HG02798 (cell line): ENCODE measurements at regions not wholly inside any gene's neighbourhood (a gene's known extent, or its start where the extent isn't known, plus 50 kb on each side); places are given as distances from the start of the nearest gene placed in this dataset.

Experiments
- ATAC-seq: cut with Tn5 transposase; IDR thresholded peaks from one replicate; pipeline ENCODE4 v1.9.1; 2021; ENCODE audit warnings: mild to moderate bottlenecking; ENCODE audit not compliant: unreplicated experiment, poor library complexity

DNA sequence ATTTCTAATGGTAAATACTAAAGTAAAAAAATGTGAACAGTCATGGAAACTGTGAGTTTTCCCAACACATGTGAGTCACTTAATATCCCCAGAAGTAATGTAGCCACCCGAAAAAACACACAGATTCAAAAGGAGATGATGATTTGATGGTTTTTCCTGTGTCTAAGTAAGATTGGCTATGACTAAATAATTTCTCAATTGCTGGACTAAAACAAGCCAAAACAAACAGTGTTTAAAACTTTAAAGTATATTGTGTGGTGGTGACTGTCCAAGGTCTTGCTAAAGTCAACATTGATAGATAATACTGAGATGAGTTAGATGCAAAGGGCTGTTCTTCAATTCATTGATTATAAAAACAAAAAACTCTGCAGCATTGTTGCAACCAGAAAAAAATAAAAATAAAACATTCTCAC is 89.6 kb upstream of the SOX5 start:
- ATAC-seq: no peak

- no peak for ATAC-seq
These were observed 88.9 kb upstream of the SOX5 start for GRCh38 chr12:24038211-24038997.

DNA sequence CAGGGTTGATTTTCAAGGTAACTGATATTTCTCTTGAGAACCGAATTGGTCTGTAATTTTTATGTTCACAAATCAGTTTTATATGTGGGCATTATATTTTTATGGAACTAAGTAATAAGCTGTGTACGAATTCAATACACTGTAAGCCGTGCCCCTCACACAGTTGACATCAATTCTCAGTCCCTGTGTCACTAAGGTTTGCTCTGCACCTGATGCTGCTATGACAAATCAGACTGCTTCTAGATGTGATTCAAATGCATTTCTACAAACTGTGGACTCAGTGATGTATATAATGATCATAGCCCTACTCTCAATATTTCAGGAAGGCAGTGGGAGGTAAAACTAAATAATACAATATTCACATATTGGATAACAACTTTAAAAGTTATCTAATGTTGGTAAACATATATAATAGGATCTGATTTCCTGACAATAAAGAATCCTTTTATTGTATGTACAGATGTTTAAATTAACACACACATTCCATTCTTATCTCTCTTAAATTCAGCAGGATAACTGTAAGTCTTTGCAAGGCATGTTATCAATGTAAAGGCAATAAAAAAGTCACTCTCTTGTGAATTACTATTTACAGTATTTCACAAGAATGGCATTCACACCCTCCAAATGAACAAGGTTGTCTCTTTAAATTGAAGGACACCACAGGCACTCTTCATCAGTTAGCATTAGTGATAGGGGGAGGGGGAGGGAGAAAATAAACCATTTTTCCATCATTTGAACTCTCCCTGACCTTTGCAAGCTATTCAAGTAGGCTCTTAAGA is 87.2 kb upstream of the SOX5 start:
- no peak for ATAC-seq

DNA sequence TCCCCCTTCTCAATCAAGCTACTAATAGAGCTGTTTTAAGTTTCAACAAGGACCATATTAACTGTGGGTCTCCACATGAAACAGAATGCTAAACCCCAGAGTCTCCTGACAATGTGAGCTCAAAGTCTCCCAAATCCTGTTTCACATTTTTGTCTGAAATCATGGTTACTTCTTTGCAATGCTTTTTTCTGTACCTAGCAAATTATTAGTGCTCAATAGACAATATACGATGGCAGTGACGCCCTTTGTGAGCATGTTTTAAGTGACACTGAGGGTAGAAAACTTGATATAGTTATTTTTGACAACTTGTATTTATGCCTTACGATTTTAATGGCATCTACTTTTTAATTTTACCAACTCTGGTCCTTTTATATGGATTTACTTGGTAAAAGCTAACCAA is 85.4 kb upstream of the SOX5 start:
- no peak for ATAC-seq

- ATAC-seq: no peak
These were observed 84.7 kb upstream of the SOX5 start for GRCh38 chr12:24034160-24034559.

DNA sequence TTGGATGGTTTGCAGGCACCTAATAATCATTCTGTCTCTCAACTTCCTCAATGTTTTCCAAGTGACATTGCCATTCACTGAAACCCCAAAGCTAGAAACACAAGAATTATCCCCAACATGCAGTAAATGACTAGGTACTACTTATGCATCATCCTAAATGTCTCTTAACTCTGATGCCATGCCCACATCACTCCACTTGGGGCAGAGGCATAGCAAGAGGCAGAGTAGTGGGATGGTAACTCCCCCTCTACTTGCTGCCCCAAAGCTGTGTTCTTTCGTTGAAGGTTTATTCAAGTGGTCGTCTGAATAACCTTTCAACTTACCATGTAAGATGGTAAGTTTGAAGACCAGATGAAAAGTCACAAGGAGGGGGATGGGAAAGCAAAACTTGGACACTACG is 77.9 kb upstream of the SOX5 start:
- no peak for ATAC-seq

DNA sequence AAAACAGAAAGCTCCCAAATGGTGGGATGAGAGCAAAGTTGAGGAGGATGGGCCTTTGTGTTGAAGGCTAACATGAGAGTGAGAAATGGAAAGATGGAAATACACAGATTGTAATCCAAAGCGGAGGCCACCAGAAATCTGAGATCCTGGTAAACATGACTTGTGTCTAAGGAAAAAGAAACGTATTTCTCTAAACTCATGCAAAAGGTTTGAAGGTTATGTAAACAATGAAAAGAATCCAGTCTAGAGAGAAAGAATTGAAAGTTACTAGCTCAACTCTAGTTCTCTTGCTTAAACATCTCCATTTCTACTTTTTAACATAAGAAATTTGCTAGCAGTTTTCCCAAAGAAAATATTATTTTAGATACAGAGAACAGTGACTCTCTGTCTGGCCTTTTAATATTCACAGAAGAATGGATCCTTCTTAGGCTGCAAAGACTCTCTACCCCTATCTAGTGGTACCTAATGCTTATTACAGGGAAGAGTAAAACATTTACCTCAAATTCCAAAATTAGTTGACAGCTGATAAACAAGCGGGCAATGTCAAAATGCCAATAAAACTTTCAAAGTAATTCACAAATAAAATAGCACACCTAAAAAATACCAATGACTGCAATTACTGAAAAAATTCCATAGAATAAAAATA is 75.8 kb upstream of the SOX5 start:
- ATAC-seq: no peak

DNA sequence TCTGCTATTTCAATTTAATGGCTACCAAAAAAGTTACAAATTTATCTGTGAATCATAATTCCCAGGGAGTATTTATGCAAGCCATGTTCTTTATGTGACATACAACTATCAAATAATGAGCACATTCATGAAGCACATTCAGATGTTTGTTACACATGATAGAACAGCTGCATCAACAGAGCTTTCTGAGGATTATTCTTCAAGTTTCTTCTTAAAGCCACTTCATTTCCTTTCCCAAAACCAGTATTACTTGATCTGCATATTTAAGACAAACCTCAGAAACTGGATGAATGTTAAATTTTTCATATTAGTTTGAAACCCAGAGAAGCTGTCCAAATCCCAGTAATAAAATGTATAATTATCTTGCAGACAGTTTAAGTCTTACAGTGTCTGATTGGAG is 73.6 kb upstream of the SOX5 start:
- ATAC-seq: no peak

GRCh38 chr12:24021164-24021502 is 71.7 kb upstream of the SOX5 start:
- peak; percentile 51 for ATAC-seq

DNA sequence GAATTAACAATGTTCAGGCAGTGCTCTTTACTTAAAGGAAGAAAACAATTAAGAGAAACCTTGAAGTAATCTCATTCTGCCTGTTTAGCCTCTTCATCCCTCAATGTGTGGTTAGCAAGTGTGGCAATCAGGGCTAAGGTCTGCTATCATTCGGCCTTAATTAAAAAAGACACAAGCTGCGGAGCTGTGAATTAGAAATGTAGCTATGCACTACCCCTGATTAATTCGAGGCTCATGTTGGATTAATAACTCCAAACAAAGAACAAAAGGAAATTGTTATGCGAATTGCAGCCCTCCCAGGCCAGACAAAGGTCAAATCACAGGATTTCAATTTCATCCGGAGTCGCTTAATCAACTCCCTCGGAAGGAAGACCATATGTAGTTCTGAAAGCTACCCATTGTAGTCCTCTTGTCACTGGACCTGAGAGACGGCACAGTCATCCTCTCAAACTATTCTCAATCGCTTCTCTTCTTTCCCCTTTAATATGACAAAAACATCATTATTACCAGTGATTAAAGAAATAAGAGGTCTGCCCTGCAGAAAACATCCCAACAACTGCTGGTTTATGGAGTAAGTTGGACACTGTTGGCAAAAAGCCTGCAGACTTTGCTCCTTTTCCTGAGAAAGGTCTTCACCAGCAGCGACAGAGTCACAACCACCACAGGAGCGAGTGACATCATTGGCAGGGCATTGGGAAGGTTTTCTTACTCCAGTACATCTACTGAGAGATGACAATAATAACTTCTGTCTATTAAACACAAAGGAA is 71.1 kb upstream of the SOX5 start:
- no peak for ATAC-seq

DNA sequence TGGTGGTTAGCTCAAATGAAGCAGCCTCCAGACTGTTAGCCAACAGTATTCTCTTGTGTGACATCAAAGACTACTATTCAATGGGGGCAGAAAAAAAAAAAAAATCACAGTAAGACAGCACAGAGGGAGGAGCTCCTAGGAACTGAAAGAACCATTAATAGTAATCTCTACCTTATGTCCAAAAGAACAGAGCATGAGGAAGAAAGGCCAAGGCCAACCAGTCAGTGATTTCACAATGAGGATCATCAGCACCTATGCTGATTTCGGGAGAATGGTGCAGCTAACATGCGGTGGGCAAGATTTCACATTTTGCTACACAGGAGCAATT is 66.3 kb upstream of the SOX5 start:
- no peak for ATAC-seq

DNA sequence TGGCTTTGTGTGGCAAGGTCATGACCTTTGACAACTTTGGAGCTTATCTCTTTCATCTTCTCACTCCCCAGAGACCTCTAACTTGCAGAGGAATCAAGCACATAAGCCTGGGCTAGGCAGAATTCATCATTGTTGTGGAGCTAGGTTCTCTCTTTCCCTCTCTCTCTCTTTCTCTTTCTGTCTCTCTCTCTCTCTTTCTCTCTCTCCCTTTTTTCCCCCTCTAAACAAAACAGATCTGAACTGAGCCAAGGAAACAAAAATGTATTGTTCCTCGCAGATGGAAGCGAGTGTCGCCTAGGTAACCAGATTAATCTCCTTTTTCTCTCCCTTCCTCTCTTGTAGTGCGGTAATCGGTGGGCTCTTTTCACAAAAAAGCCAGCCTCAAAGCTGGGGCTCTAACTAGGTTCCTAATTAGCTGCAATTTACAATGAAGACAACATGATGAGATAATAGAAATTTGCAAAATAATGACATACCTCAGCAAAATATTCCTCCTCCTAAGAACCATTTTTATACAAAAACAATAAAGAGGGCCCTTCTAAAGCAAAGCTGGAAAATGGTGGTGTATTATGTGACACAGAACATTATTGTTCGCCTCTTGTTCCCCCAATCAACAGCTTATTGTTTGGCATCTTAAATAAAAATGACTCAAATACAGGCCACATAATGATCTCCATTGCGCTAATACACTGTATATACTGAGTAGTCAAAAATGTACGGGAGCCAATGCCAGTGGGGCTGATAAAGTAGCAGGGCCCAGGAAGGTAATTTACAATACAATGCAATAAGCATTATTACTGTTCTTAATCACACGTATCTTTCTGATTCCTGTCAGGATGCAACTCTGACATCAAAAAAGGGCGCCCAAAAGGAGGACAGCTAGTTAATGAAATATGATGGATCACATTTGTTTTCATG is 65.7 kb upstream of the SOX5 start:
- ATAC-seq: no peak

- ATAC-seq: no peak
These were observed 64.8 kb upstream of the SOX5 start for GRCh38 chr12:24014240-24014639.

DNA sequence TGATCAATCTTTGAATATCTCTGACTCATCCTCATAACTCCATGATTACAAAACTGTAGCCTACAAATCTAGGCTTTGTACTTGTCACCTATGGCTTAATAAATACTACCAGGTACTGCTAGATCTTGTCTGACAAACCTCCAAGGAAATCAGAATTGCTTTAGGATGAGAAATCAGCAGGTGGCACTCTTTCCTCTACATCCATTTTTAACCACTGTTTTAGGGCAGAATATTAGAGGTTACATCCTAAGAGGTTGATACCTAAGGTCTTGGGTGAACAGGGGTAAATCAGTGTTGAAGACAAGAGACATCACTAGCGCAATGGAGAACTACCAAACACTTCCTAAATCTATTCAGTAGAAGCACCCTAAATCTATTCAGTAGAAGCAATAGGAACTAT is 63.1 kb upstream of the SOX5 start:
- ATAC-seq: no peak

- ATAC-seq: no peak
These were observed 62.5 kb upstream of the SOX5 start for GRCh38 chr12:24011927-24012507.

DNA sequence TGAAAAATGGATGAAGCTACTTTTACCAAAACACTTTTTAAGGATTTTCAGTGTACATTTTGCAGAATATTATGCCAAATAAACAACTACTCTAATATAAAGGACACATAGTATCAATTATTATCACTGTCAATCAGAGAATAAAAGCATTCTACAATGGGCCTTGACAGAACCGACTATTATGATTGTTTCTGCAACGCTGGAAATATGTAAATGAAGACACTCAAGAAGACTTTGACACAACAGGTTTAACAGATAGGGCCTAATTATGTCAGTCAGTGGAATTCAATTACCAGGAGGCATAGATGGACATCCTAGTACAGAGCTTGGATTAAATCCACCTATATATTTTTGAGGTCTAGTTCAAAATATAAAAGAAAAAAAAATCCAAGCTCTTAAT is 58.7 kb upstream of the SOX5 start:
- no peak for ATAC-seq
